H1 (cell line): ENCODE measurements at regions not wholly inside any gene's neighbourhood (a gene's known extent, or its start where the extent isn't known, plus 50 kb on each side); places are given as distances from the start of the nearest gene placed in this dataset.

Experiments
- CTCF ChIA-PET: fragments of 300-600 bp; sonication (Branson Sonifier 250); formaldehyde crosslinking; loops from one replicate; lab custom pipeline; 2021; ENCODE audit not compliant: partially characterized antibody; lab: Charles Lee
- POLR2A ChIA-PET: fragments of 300-600 bp; sonication (Branson Sonifier 250); formaldehyde crosslinking; loops from one replicate; lab custom pipeline; 2021; ENCODE audit warnings: inconsistent platforms; ENCODE audit not compliant: partially characterized antibody; lab: Charles Lee
- DNase-seq, 2 experiments: peaks; one replicate each; pipeline versions ENCODE4 v3.0.0 to v3.0.0-alpha.2; 2010 to 2022; ENCODE audit warnings: low spot score in 2 of 2, low read depth in 1 of 2, mixed read lengths in 1 of 2
- FAIRE-seq: peaks from 2 replicates; lab custom pipeline; 2011; peaks lifted over from hg19 to GRCh38; lab: Jason Lieb, UNC
- H2AFZ ChIP-seq: 2 replicates; pipeline ENCODE4 v1.8.1; 2012; ENCODE audit warnings: low read length, inconsistent platforms
- H2AK5ac ChIP-seq: 2 replicates; pipeline ENCODE4 v1.6.1; 2013; ENCODE audit warnings: low read depth, low read length
- H2BK120ac ChIP-seq: replicated peaks from 2 replicates; pipeline ENCODE3; 2013; ENCODE audit warnings: low read depth, low read length, inconsistent platforms
- H2BK12ac ChIP-seq: 2 replicates; pipeline ENCODE4 v1.6.1; 2013; ENCODE audit warnings: low read depth, low read length
- H2BK15ac ChIP-seq: 2 replicates; pipeline ENCODE4 v1.6.1; 2013; ENCODE audit warnings: low read length
- H2BK20ac ChIP-seq: 2 replicates; pipeline ENCODE4 v1.6.1; 2013; ENCODE audit warnings: low read length
- H2BK5ac ChIP-seq: 2 replicates; pipeline ENCODE4 v1.6.1; 2013; ENCODE audit warnings: low read depth, low read length
- H3K14ac ChIP-seq: 2 replicates; pipeline ENCODE4 v1.6.1; 2013; ENCODE audit warnings: inconsistent platforms; ENCODE audit not compliant: insufficient read length
- H3K18ac ChIP-seq: 2 replicates; pipeline ENCODE4 v1.6.1; 2013; ENCODE audit warnings: low read length; ENCODE audit errors: extremely low read depth
- H3K23ac ChIP-seq: 2 replicates; pipeline ENCODE4 v1.6.1; 2013; ENCODE audit warnings: inconsistent platforms; ENCODE audit not compliant: insufficient read length
- H3K23me2 ChIP-seq: 2 replicates; pipeline ENCODE4 v1.6.1; 2013; ENCODE audit warnings: low read depth, low read length
- H3K27ac ChIP-seq: 2 replicates; pipeline ENCODE4 v1.6.1; 2011; ENCODE audit warnings: low read depth, low read length, inconsistent platforms
- H3K27me3 ChIP-seq, 4 experiments: replicated peaks in 1 of 4; 1 replicate in 1 of 4; 2 replicates in 3 of 4; pipeline versions ENCODE4 v1.6.1 to v1.8.1; 2011 to 2013; ENCODE audit warnings: low read length in 3 of 4, mild to moderate bottlenecking in 3 of 4, inconsistent platforms in 2 of 4, mixed read lengths in 2 of 4, moderate library complexity in 1 of 4; ENCODE audit not compliant: control insufficient read depth in 3 of 4, insufficient read depth in 3 of 4; ENCODE audit errors: extremely low read depth in 1 of 4
- H3K36me3 ChIP-seq, 4 experiments: 2 replicates each; pipeline versions ENCODE4 v1.6.1 to v1.8.1; 2011 to 2013; ENCODE audit warnings: mild to moderate bottlenecking in 4 of 4, low read length in 3 of 4, moderate library complexity in 2 of 4, control low read depth in 1 of 4, inconsistent platforms in 1 of 4; ENCODE audit not compliant: insufficient read depth in 4 of 4, control insufficient read depth in 2 of 4
- H3K4ac ChIP-seq: replicated peaks from 2 replicates; pipeline ENCODE3; 2013; ENCODE audit warnings: low read length, low read depth, mixed read lengths, inconsistent platforms; ENCODE audit not compliant: insufficient read length
- H3K4me1 ChIP-seq, 4 experiments: replicated peaks in 1 of 4; 1 replicate in 1 of 4; 2 replicates in 3 of 4; pipeline versions ENCODE4 v1.6.1 to v1.8.1; 2011 to 2013; ENCODE audit warnings: low read length in 3 of 4, inconsistent platforms in 2 of 4, mixed read lengths in 1 of 4; ENCODE audit not compliant: insufficient read depth in 4 of 4, control insufficient read depth in 3 of 4
- H3K4me2 ChIP-seq, 2 experiments: 2 replicates each; pipeline versions ENCODE4 v1.6.1 to v1.8.1; 2011 to 2013; ENCODE audit warnings: low read depth in 2 of 2, low read length in 2 of 2, control low read depth in 1 of 2, inconsistent platforms in 1 of 2, mild to moderate bottlenecking in 1 of 2; ENCODE audit not compliant: insufficient read depth in 1 of 2
- H3K4me3 ChIP-seq, 4 experiments: fragments of 200-600, 300-600 bp in 1 of 4; sonication (generic), shearing (Covaris generic), sonication (Bioruptor Twin) in 1 of 4; 2 replicates each; pipeline versions ENCODE4 v1.5.1 to v1.8.1; 2011 to 2016; ENCODE audit warnings: low read length in 4 of 4, low read depth in 3 of 4, control low read depth in 2 of 4, inconsistent platforms in 2 of 4, mild to moderate bottlenecking in 2 of 4, mixed read lengths in 1 of 4, moderate library complexity in 1 of 4; ENCODE audit not compliant: insufficient read depth in 2 of 4; ENCODE audit errors: extremely low read depth in 1 of 4
- H3K56ac ChIP-seq: replicated peaks from 2 replicates; pipeline ENCODE3; 2013; ENCODE audit warnings: low read depth, mild to moderate bottlenecking, mixed read lengths, low read length, inconsistent platforms; ENCODE audit not compliant: insufficient read length
- H3K79me1 ChIP-seq: 2 replicates; pipeline ENCODE4 v1.6.1; 2013; ENCODE audit warnings: low read depth, low read length, control low read depth
- H3K79me2 ChIP-seq, 2 experiments: 2 replicates each; pipeline versions ENCODE4 v1.6.1 to v1.8.1; 2012 to 2013; ENCODE audit warnings: low read length in 2 of 2, mild to moderate bottlenecking in 2 of 2, inconsistent platforms in 1 of 2; ENCODE audit not compliant: insufficient read depth in 2 of 2, control insufficient read depth in 1 of 2
- H3K9ac ChIP-seq, 4 experiments: replicated peaks in 1 of 4; 1 replicate in 1 of 4; 2 replicates in 3 of 4; pipeline versions ENCODE4 v1.6.1 to v1.8.1; 2011 to 2013; ENCODE audit warnings: low read depth in 3 of 4, low read length in 3 of 4, control low read depth in 2 of 4, mild to moderate bottlenecking in 2 of 4, moderate library complexity in 2 of 4, inconsistent platforms in 1 of 4; ENCODE audit errors: extremely low read depth in 1 of 4
- H3K9me3 ChIP-seq, 2 experiments: 2 replicates each; pipeline versions ENCODE4 v1.6.1 to v1.8.1; 2012 to 2013; ENCODE audit warnings: mild to moderate bottlenecking in 2 of 2, moderate library complexity in 2 of 2, control low read depth in 1 of 2, inconsistent platforms in 1 of 2, low read depth in 1 of 2, low read length in 1 of 2, mixed read lengths in 1 of 2; ENCODE audit not compliant: insufficient read depth in 2 of 2
- H4K20me1 ChIP-seq, 2 experiments: replicated peaks in 1 of 2; 2 replicates each; pipeline versions ENCODE3 to v1.8.1; 2011 to 2013; ENCODE audit warnings: inconsistent platforms in 2 of 2, low read length in 2 of 2, mild to moderate bottlenecking in 1 of 2; ENCODE audit not compliant: insufficient read depth in 2 of 2, control insufficient read depth in 1 of 2
- H4K5ac ChIP-seq: 2 replicates; pipeline ENCODE4 v1.6.1; 2013; ENCODE audit warnings: low read length, low read depth, mixed read lengths, inconsistent platforms; ENCODE audit not compliant: insufficient read length
- H4K8ac ChIP-seq: 2 replicates; pipeline ENCODE4 v1.8.0; 2013; ENCODE audit warnings: mild to moderate bottlenecking, moderate library complexity, low read length, inconsistent platforms; ENCODE audit not compliant: insufficient read depth; ENCODE audit errors: extremely low read depth
- H4K91ac ChIP-seq: replicated peaks from 2 replicates; pipeline ENCODE3; 2013; ENCODE audit warnings: low read length, mixed read lengths, inconsistent platforms; ENCODE audit not compliant: insufficient read length
- CHD1 ChIP-seq: IDR thresholded peaks from 2 replicates; pipeline ENCODE4 v1.6.1; 2012; ENCODE audit warnings: low read depth, low read length, improper control_type of control experiment
- WGBS, 2 experiments: shearing (Covaris generic) in 1 of 2; methylation state at CpG; one replicate each; pipeline versions ENCODE4 v1.1.6 to v1.1.7; 2013 to 2015; ENCODE audit warnings: low lambda C conversion rate in 2 of 2, mixed read lengths in 2 of 2, inconsistent platforms in 1 of 2, low coverage in 1 of 2, missing lambda C conversion rate in 1 of 2; ENCODE audit not compliant: insufficient replicate concordance in 2 of 2, insufficient coverage in 1 of 2, insufficient read length in 1 of 2; ENCODE audit errors: extremely low coverage in 1 of 2, missing lambda C conversion rate in 1 of 2; 5-methylcytosine and 5-hydroxymethylcytosine counted together

GRCh38 chr14:26389646-26390508 lies 208.0 kb downstream of the NOVA1 start:
- H2BK120ac ChIP-seq = no peak overlapping the region
- no peak overlapping the region for H2AK5ac ChIP-seq
- CTCF ChIA-PET = interaction anchor here (0.7 kb wide), 1 partner anchor 14 kb away, joined by 3 read pairs; no protein-coding TSS in a partner anchor

More at GRCh38 chr14:26389646-26390508, 208.0 kb downstream of the NOVA1 start:
- H3K4me3 ChIP-seq = no peak overlapping the region
- no peak overlapping the region for H2BK5ac ChIP-seq
- H3K9ac ChIP-seq = no peak overlapping the region
- H3K79me2 ChIP-seq = no peaks in the 10 kb centered on the region
- H3K18ac ChIP-seq = no peak overlapping the region
- no peaks in the 10 kb centered on the region for H3K79me1 ChIP-seq
- H3K36me3 ChIP-seq = no peaks in the 10 kb centered on the region
- no peak overlapping the region for H2BK12ac ChIP-seq
- no peak overlapping the region for H3K4ac ChIP-seq
- no peak overlapping the region for H3K4me2 ChIP-seq
- H3K14ac ChIP-seq = no peak overlapping the region
- POLR2A ChIA-PET = no interaction called here
- H2BK15ac ChIP-seq = no peak overlapping the region
- no peak overlapping the region for H4K5ac ChIP-seq
- no peak overlapping the region for H3K56ac ChIP-seq
- 97% methylated on average over 2 of the region's 2 CpGs; no CpG with 5 or more reads in 1 of the 2 experiments for WGBS, 2 experiments
- FAIRE-seq (no peak), DNase-seq (no peak)
- H3K27me3 ChIP-seq = no peaks in the 10 kb centered on the region
- H3K27ac ChIP-seq = no peak overlapping the region
- H3K23me2 ChIP-seq = no peaks in the 10 kb centered on the region
- no peak for TF ChIP-seq CHD1
- H2AFZ ChIP-seq = peak overlapping the region; percentile 27; the same call in 1 of the 2 replicates
- H4K20me1 ChIP-seq = no peaks in the 10 kb centered on the region
- H3K4me1 ChIP-seq = peaks cover 1 to 8% (median 5%) of the 10 kb centered on the region in 4 experiments; a peak in 3 of 7 replicates
- no peak overlapping the region for H4K91ac ChIP-seq
- H2BK20ac ChIP-seq = no peak overlapping the region
- H3K23ac ChIP-seq = no peak overlapping the region
- no peaks in the 10 kb centered on the region; a peak in 1 of 4 replicates for H3K9me3 ChIP-seq
- no peak overlapping the region for H4K8ac ChIP-seq
